H1 (cell line): ENCODE measurements at regions not wholly inside any gene's neighbourhood (a gene's known extent, or its start where the extent isn't known, plus 50 kb on each side); places are given as distances from the start of the nearest gene placed in this dataset.

Source experiments
- EZH2 ChIP-seq: fragments of 200-600 bp; sonication (generic); IDR thresholded peaks from 2 replicates; pipeline ENCODE4 v1.7.1; 2012; ENCODE audit warnings: low read depth, mild to moderate bottlenecking, moderate library complexity, low read length, inconsistent platforms; ENCODE audit not compliant: severe bottlenecking
- POLR2A ChIP-seq, 2 experiments: IDR thresholded peaks; 1 replicate in 1 of 2; 2 replicates in 1 of 2; pipeline ENCODE4 v1.6.1; 2011; ENCODE audit warnings: low read depth in 2 of 2, low read length in 2 of 2, mild to moderate bottlenecking in 2 of 2; ENCODE audit errors: control extremely low read depth in 1 of 2
- RAD21 ChIP-seq, 2 experiments: IDR thresholded peaks in 1 of 2; conservative IDR thresholded peaks in 1 of 2; 2 replicates each; pipeline ENCODE4 v1.6.1; 2011; ENCODE audit warnings: low read depth in 2 of 2, low read length in 2 of 2, improper control_type of control experiment in 1 of 2, inconsistent platforms in 1 of 2, mild to moderate bottlenecking in 1 of 2, moderate library complexity in 1 of 2
- TCF12 ChIP-seq: IDR thresholded peaks from 2 replicates; pipeline ENCODE4 v1.6.1; 2011; ENCODE audit warnings: low read depth, mild to moderate bottlenecking, low read length
- TF ChIP-seq, protein P1 (sequence below): IDR thresholded peaks from 2 replicates; pipeline ENCODE4 v1.6.1; 2011; ENCODE audit warnings: low read length, improper control_type of control experiment

DNA sequence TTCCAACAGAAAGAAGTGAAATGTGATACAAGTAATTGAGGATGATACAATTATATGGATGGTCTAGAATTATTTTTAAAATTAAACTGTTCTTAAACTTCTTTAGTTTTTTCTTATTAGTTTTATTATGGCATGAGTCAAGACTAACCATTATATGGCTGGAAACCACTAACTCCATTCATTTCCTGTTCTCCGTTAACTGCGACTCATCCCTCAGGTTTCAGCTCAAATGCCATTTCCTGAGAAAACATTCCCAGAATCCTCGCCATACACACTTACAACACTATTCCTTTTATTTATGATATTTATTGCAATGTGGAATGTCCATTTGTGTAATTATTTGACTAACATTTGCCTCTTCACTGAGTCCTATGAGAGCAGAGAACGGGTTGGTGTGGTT lies 394.1 kb downstream of the SOX2 start (continued):
- TF ChIP-seq RAD21 (IDR thresholded peaks at IDR 0.05 in 1 of 2, conservative IDR thresholded peaks at IDR 0.05 in 1 of 2; ENCODE audit: low read depth in 2 of 2, low read length in 2 of 2) (no peak), TCF12 (no peak), POLR2A (IDR thresholded peaks at IDR 0.05; ENCODE audit: control extremely low read depth in 1 of 2, low read depth in 2 of 2, low read length in 2 of 2) (no peak), EZH2 (no peak)
- TF ChIP-seq, protein P1, sequence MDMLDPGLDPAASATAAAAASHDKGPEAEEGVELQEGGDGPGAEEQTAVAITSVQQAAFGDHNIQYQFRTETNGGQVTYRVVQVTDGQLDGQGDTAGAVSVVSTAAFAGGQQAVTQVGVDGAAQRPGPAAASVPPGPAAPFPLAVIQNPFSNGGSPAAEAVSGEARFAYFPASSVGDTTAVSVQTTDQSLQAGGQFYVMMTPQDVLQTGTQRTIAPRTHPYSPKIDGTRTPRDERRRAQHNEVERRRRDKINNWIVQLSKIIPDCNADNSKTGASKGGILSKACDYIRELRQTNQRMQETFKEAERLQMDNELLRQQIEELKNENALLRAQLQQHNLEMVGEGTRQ, result no peak
- TF ChIP-seq, all 59 proteins: peak for 0
